Liver (tissue), 3 donors: ENCODE measurements at regions not wholly inside any gene's neighbourhood (a gene's known extent, or its start where the extent isn't known, plus 50 kb on each side); places are given as distances from the start of the nearest gene placed in this dataset.

Experiments
- EGR1 ChIP-seq, 2 donors: IDR thresholded peaks; 2 replicates each; pipeline ENCODE4 v1.6.1; 2016 to 2018; ENCODE audit warnings: antibody characterized with exemption in 2 of 2, low read depth in 2 of 2
- FOXA1 ChIP-seq: IDR thresholded peaks from 2 replicates; pipeline ENCODE4 v1.6.1; 2016; ENCODE audit warnings: antibody characterized with exemption
- GABPA ChIP-seq, 2 donors: IDR thresholded peaks in 1 of 2; conservative IDR thresholded peaks in 1 of 2; 2 replicates each; pipeline ENCODE4 v1.6.1; 2016; ENCODE audit warnings: antibody characterized with exemption in 2 of 2, mild to moderate bottlenecking in 1 of 2, moderate library complexity in 1 of 2
- JUND ChIP-seq, 2 donors: IDR thresholded peaks; 2 replicates each; pipeline ENCODE4 v1.6.1; 2016; ENCODE audit warnings: antibody characterized with exemption in 2 of 2
- NR2F2 ChIP-seq: IDR thresholded peaks from 2 replicates; pipeline ENCODE4 v1.6.1; 2016; ENCODE audit warnings: antibody characterized with exemption
- RAD21 ChIP-seq, 2 donors: IDR thresholded peaks; 2 replicates each; pipeline ENCODE4 v1.6.1; 2016; ENCODE audit warnings: antibody characterized with exemption in 2 of 2, mild to moderate bottlenecking in 2 of 2
- RXRA ChIP-seq, 2 donors: IDR thresholded peaks; 2 replicates each; pipeline ENCODE4 v1.6.1; 2017 to 2018; ENCODE audit warnings: antibody characterized with exemption in 2 of 2, mild to moderate bottlenecking in 1 of 2
- SP1 ChIP-seq: IDR thresholded peaks from 2 replicates; pipeline ENCODE4 v1.6.1; 2018; ENCODE audit warnings: antibody characterized with exemption, mild to moderate bottlenecking
- TAF1 ChIP-seq: conservative IDR thresholded peaks from 2 replicates; pipeline ENCODE4 v1.6.1; 2016; ENCODE audit warnings: antibody characterized with exemption, mild to moderate bottlenecking
- TF ChIP-seq, protein P1 (sequence below): fragments of 150-350 bp; IDR thresholded peaks from 2 replicates; pipeline ENCODE4 v1.5.1; 2017; ENCODE audit warnings: improper control_type of control experiment, low read depth, low read length; ENCODE audit not compliant: missing input control
- TF ChIP-seq, protein P2 (sequence below): IDR thresholded peaks from 2 replicates; pipeline ENCODE4 v1.6.1; 2016; ENCODE audit warnings: antibody characterized with exemption
- TF ChIP-seq, protein P3 (sequence below): IDR thresholded peaks from 2 replicates; pipeline ENCODE4 v1.6.1; 2016; ENCODE audit warnings: antibody characterized with exemption
- TF ChIP-seq, protein P4 (sequence below): IDR thresholded peaks from 2 replicates; pipeline ENCODE4 v1.6.1; 2016; ENCODE audit warnings: antibody characterized with exemption, mild to moderate bottlenecking
- donor health status: healthy.
- donor health status: healthy.

DNA sequence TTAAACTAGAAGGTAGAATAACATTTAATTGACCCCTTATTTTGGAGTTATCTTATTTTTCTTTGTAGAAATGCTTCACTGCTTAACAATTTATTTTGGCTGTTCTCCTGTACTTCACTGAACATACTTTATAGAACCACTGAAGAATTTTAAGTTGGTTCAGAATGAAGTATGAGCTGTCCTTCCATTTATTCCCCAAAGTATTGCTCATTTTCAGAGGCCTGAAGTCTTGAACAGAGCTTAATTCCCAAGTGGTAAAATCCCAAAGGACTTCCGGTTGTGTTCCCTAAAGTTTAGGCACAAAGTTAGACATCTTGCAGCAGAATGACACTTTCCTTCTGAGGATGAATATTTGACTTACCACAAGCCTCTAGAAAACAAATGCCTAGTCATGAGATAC is 233.3 kb downstream of the TINAG start:
- no peak for TF ChIP-seq EGR1 (IDR thresholded peaks at IDR 0.05; ENCODE audit: low read depth in 2 of 2)
- TF ChIP-seq, protein P1, sequence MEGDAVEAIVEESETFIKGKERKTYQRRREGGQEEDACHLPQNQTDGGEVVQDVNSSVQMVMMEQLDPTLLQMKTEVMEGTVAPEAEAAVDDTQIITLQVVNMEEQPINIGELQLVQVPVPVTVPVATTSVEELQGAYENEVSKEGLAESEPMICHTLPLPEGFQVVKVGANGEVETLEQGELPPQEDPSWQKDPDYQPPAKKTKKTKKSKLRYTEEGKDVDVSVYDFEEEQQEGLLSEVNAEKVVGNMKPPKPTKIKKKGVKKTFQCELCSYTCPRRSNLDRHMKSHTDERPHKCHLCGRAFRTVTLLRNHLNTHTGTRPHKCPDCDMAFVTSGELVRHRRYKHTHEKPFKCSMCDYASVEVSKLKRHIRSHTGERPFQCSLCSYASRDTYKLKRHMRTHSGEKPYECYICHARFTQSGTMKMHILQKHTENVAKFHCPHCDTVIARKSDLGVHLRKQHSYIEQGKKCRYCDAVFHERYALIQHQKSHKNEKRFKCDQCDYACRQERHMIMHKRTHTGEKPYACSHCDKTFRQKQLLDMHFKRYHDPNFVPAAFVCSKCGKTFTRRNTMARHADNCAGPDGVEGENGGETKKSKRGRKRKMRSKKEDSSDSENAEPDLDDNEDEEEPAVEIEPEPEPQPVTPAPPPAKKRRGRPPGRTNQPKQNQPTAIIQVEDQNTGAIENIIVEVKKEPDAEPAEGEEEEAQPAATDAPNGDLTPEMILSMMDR, result no peak
- no peak for TF ChIP-seq JUND (IDR thresholded peaks at IDR 0.05)
- no peak for TF ChIP-seq RAD21 (IDR thresholded peaks at IDR 0.05)
- TF ChIP-seq FOXA1, result no peak
- no peak for TF ChIP-seq SP1
- TF ChIP-seq, protein P2, sequence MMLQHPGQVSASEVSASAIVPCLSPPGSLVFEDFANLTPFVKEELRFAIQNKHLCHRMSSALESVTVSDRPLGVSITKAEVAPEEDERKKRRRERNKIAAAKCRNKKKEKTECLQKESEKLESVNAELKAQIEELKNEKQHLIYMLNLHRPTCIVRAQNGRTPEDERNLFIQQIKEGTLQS, result no peak
- no peak for TF ChIP-seq GABPA (IDR thresholded peaks at IDR 0.05 in 1 of 2, conservative IDR thresholded peaks at IDR 0.05 in 1 of 2)
- TF ChIP-seq, protein P3, sequence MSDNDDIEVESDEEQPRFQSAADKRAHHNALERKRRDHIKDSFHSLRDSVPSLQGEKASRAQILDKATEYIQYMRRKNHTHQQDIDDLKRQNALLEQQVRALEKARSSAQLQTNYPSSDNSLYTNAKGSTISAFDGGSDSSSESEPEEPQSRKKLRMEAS, result no peak
- no peak for TF ChIP-seq TAF1
- TF ChIP-seq RXRA (IDR thresholded peaks at IDR 0.05), result no peak
- TF ChIP-seq, protein P4, sequence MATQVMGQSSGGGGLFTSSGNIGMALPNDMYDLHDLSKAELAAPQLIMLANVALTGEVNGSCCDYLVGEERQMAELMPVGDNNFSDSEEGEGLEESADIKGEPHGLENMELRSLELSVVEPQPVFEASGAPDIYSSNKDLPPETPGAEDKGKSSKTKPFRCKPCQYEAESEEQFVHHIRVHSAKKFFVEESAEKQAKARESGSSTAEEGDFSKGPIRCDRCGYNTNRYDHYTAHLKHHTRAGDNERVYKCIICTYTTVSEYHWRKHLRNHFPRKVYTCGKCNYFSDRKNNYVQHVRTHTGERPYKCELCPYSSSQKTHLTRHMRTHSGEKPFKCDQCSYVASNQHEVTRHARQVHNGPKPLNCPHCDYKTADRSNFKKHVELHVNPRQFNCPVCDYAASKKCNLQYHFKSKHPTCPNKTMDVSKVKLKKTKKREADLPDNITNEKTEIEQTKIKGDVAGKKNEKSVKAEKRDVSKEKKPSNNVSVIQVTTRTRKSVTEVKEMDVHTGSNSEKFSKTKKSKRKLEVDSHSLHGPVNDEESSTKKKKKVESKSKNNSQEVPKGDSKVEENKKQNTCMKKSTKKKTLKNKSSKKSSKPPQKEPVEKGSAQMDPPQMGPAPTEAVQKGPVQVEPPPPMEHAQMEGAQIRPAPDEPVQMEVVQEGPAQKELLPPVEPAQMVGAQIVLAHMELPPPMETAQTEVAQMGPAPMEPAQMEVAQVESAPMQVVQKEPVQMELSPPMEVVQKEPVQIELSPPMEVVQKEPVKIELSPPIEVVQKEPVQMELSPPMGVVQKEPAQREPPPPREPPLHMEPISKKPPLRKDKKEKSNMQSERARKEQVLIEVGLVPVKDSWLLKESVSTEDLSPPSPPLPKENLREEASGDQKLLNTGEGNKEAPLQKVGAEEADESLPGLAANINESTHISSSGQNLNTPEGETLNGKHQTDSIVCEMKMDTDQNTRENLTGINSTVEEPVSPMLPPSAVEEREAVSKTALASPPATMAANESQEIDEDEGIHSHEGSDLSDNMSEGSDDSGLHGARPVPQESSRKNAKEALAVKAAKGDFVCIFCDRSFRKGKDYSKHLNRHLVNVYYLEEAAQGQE, result no peak
- no peak for TF ChIP-seq NR2F2
